ENCODE measurements at regions not wholly inside any gene's neighbourhood (a gene's known extent, or its start where the extent isn't known, plus 50 kb on each side); places are given as distances from the start of the nearest gene placed in this dataset.
"Not testable (repeated sequence)": the region's sequence is repeated elsewhere in the genome, so short reads cannot be mapped to it uniquely, and the experiment has no call there.

DNA sequence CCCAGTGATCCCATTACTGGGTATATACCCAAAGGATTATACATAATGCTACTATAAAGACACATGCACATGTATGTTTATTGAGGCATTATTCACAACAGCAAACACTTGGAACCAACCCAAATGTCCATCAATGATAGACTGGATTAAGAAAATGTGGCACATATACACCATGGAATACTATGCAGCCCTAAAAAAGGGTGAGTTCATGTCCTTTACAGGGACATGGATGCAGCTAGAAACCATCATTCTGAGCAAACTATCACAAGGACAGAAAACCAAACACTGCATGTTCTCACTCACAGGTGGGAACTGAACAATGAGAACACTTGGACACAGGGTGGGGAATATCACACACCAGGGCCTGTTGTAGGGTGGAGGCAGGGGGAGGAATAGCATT, 197.4 kb downstream of the ETAA1 start:
- TF ChIP-seq, protein P1, sequence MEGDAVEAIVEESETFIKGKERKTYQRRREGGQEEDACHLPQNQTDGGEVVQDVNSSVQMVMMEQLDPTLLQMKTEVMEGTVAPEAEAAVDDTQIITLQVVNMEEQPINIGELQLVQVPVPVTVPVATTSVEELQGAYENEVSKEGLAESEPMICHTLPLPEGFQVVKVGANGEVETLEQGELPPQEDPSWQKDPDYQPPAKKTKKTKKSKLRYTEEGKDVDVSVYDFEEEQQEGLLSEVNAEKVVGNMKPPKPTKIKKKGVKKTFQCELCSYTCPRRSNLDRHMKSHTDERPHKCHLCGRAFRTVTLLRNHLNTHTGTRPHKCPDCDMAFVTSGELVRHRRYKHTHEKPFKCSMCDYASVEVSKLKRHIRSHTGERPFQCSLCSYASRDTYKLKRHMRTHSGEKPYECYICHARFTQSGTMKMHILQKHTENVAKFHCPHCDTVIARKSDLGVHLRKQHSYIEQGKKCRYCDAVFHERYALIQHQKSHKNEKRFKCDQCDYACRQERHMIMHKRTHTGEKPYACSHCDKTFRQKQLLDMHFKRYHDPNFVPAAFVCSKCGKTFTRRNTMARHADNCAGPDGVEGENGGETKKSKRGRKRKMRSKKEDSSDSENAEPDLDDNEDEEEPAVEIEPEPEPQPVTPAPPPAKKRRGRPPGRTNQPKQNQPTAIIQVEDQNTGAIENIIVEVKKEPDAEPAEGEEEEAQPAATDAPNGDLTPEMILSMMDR (IDR thresholded peaks at IDR 0.05): not testable (repeated sequence)
- TF ChIP-seq POLR2A (IDR thresholded peaks at IDR 0.05): not testable (repeated sequence)
